Activated CD8-positive, alpha-beta T cell treated with anti-CD3 and anti-CD28 coated beads for 36 hours (primary cell): ENCODE measurements at regions not wholly inside any gene's neighbourhood (a gene's known extent, or its start where the extent isn't known, plus 50 kb on each side); places are given as distances from the start of the nearest gene placed in this dataset.

Source experiments
- ATAC-seq: fragments of 200-7000 bp; cut with Tn5 transposase; one replicate; pipeline ENCODE4 v1.10.0; 2021; ENCODE audit warnings: mild to moderate bottlenecking, moderate library complexity
- CTCF ChIA-PET: fragments of 350-600 bp; sonication (Branson Sonifier 250); formaldehyde crosslinking; loops from one replicate; lab custom pipeline; 2021; ENCODE audit warnings: antibody characterized with exemption; lab: Charles Lee
- POLR2A ChIA-PET: fragments of 350-600 bp; sonication (Branson Sonifier 250); formaldehyde crosslinking; loops from one replicate; lab custom pipeline; 2021; ENCODE audit warnings: antibody characterized with exemption; lab: Charles Lee
- DNase-seq: peaks from one replicate; pipeline ENCODE4 v3.0.0-alpha.2; 2020
- H3K27ac Mint-ChIP-seq: one replicate; pipeline ENCODE4 v1.8.0; 2021; ENCODE audit warnings: mild to moderate bottlenecking, mixed read lengths
- H3K27me3 Mint-ChIP-seq: one replicate; pipeline ENCODE4 v1.8.0; 2021; ENCODE audit warnings: mixed read lengths
- H3K36me3 Mint-ChIP-seq: one replicate; pipeline ENCODE4 v1.8.0; 2021; ENCODE audit warnings: low read depth, mixed read lengths
- H3K4me1 Mint-ChIP-seq: one replicate; pipeline ENCODE4 v1.8.0; 2021; ENCODE audit warnings: low read depth, mixed read lengths
- H3K4me3 Mint-ChIP-seq: one replicate; pipeline ENCODE4 v1.8.0; 2021; ENCODE audit warnings: mild to moderate bottlenecking, moderate library complexity, mixed read lengths
- H3K9me3 Mint-ChIP-seq: one replicate; pipeline ENCODE4 v1.8.0; 2021; ENCODE audit warnings: mixed read lengths
- intact Hi-C: fragments of 100-400 bp; cut with micrococcal nuclease; formaldehyde crosslinking; loops from one replicate; pipeline ENCODE4 v1.10.0; 2022
- TF ChIP-seq, protein P1 (sequence below): fragments of 200-600 bp; IDR thresholded peaks from one replicate; pipeline ENCODE4 v1.8.0; 2022; ENCODE audit warnings: antibody characterized with exemption, mild to moderate bottlenecking

DNA sequence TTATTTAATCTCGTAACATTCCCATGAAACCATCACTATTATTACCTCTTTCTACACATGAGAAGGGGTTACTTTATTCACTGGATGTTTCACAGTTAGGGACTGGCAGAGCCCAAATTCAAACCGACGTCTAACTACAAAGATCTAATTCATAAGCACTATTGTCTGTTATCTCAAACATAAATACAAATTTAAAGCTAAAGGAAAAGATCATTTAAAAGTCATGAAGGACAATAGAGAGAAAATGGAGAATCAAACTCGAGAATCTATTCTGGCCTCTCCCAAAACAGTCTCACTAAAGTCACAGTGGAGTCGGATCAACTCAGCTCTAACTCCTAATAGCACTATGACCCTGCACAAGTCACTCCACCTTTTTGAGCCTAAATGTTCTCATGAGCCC is 287.7 kb downstream of the ZIC4 start:
- Mint-ChIP-seq H3K4me1 (no peaks in the 10 kb centered on the region), H3K36me3 (no peaks in the 10 kb centered on the region), H3K4me3 (no peak overlapping the region), H3K27ac (no peak overlapping the region), H3K27me3 (no peaks in the 10 kb centered on the region), H3K9me3 (peaks cover 2% of the 10 kb centered on the region)
- CTCF ChIA-PET, result no interaction called here
- TF ChIP-seq, protein P1, sequence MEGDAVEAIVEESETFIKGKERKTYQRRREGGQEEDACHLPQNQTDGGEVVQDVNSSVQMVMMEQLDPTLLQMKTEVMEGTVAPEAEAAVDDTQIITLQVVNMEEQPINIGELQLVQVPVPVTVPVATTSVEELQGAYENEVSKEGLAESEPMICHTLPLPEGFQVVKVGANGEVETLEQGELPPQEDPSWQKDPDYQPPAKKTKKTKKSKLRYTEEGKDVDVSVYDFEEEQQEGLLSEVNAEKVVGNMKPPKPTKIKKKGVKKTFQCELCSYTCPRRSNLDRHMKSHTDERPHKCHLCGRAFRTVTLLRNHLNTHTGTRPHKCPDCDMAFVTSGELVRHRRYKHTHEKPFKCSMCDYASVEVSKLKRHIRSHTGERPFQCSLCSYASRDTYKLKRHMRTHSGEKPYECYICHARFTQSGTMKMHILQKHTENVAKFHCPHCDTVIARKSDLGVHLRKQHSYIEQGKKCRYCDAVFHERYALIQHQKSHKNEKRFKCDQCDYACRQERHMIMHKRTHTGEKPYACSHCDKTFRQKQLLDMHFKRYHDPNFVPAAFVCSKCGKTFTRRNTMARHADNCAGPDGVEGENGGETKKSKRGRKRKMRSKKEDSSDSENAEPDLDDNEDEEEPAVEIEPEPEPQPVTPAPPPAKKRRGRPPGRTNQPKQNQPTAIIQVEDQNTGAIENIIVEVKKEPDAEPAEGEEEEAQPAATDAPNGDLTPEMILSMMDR, result no peak
- no peak for DNase-seq
- POLR2A ChIA-PET, result interaction anchor here (0.7 kb wide), 1 partner anchor 57 kb away, joined by 3 read pairs; no protein-coding TSS in a partner anchor
- no peak for ATAC-seq
- intact Hi-C loops, result no loop called here

GRCh38 chr3:147117631-147118030 is 288.7 kb downstream of the ZIC4 start:
- intact Hi-C loops, result no loop called here
- TF ChIP-seq, protein P1, result no peak
- ChIA-PET CTCF (no interaction called here), POLR2A (no interaction called here)
- DNase-seq, result no peak
- Mint-ChIP-seq H3K9me3 (peaks cover 2% of the 10 kb centered on the region), H3K4me1 (no peaks in the 10 kb centered on the region), H3K27me3 (no peaks in the 10 kb centered on the region), H3K4me3 (no peak overlapping the region), H3K27ac (no peak overlapping the region), H3K36me3 (no peaks in the 10 kb centered on the region)
- no peak for ATAC-seq

- TF ChIP-seq, protein P1, result no peak
- POLR2A ChIA-PET, result no interaction called here
- no peak overlapping the region for H3K27ac Mint-ChIP-seq
Measured at GRCh38 chr3:147113293-147114044, 292.9 kb downstream of the ZIC4 start.

GRCh38 chr3:147099076-147099475 is 307.3 kb downstream of the ZIC4 start:
- ChIA-PET POLR2A (no interaction called here), CTCF (no interaction called here)
- no peak for ATAC-seq
- TF ChIP-seq, protein P1, result no peak
- intact Hi-C loops, result no loop called here
- Mint-ChIP-seq H3K9me3 (peaks cover 12% of the 10 kb centered on the region), H3K36me3 (no peaks in the 10 kb centered on the region), H3K4me1 (no peaks in the 10 kb centered on the region), H3K27ac (no peak overlapping the region), H3K27me3 (no peaks in the 10 kb centered on the region), H3K4me3 (no peak overlapping the region)
- no peak for DNase-seq

More at GRCh38 chr3:147113293-147114044, 292.9 kb downstream of the ZIC4 start:
- DNase-seq, result no peak
- peaks cover 8% of the 10 kb centered on the region for H3K9me3 Mint-ChIP-seq
- H3K36me3 Mint-ChIP-seq, result no peaks in the 10 kb centered on the region
- no peak overlapping the region for H3K4me3 Mint-ChIP-seq
- no peaks in the 10 kb centered on the region for H3K27me3 Mint-ChIP-seq
- intact Hi-C loops, result no loop called here
- no peak for ATAC-seq
- no peaks in the 10 kb centered on the region for H3K4me1 Mint-ChIP-seq
- CTCF ChIA-PET, result no interaction called here

DNA sequence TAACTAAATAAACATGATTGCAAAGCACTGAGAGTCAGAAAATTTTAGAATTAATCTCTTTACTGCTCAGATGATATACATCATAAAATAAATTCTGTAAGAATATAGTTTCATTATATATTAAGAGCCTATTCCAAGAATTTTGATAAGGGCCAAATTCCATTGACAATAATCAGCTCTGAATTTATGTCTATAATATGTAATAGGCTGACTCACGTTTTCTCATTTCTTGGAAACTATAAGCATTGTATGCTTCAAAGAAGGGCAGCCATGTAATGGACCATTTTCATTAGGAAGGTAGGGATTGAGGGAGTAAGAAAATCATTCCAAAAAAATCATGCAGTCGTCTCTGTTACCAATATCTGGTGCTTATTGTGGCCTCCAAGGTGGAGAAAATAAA is 315.9 kb downstream of the ZIC4 start:
- Mint-ChIP-seq H3K4me1 (no peaks in the 10 kb centered on the region), H3K27ac (no peak overlapping the region), H3K4me3 (no peak overlapping the region), H3K27me3 (no peaks in the 10 kb centered on the region), H3K36me3 (no peaks in the 10 kb centered on the region), H3K9me3 (peaks cover 5% of the 10 kb centered on the region)
- no peak for ATAC-seq
- no peak for DNase-seq
- ChIA-PET POLR2A (no interaction called here), CTCF (no interaction called here)
- TF ChIP-seq, protein P1, result no peak
- intact Hi-C loops, result no loop called here
